ENCODE measurements at regions not wholly inside any gene's neighbourhood (a gene's known extent, or its start where the extent isn't known, plus 50 kb on each side); places are given as distances from the start of the nearest gene placed in this dataset.

DNA sequence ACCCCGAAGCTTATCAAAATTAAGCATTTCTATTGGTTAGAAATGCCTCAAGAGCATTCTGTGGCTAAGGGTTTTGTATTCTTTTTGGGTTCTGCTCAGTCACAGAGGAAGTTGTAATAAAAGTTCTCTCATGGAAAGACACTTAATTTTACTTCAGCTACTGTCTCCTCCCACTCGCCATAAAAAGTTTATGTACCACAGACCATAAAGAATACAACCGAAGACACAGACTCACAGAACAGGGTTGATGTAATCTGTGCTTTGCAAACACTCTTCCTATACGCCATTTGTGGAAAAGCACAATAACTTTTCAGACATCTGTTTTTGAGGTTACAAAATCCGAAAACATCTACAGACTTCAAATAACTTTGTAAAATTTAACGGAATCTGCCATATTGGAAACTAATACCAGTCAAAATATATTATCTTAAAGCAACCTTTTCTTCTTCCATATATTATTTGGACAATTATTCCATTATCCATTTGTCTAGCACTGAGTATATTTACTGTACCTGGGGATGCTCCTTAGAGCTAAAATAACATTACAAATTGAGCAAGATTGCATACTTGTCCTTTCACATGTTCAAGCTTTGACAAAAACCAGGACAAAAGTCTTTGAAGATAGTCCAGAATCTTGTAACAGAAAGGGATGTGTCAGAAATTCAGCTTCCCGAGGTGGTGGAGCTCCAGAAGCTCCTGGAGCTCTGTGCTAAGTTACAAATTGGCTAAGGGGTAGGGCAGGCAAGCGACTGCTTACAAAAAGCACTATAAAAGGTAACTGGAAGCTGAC lies 219.0 kb upstream of the MEOX2 start:
- DNase-seq = no peak

DNA sequence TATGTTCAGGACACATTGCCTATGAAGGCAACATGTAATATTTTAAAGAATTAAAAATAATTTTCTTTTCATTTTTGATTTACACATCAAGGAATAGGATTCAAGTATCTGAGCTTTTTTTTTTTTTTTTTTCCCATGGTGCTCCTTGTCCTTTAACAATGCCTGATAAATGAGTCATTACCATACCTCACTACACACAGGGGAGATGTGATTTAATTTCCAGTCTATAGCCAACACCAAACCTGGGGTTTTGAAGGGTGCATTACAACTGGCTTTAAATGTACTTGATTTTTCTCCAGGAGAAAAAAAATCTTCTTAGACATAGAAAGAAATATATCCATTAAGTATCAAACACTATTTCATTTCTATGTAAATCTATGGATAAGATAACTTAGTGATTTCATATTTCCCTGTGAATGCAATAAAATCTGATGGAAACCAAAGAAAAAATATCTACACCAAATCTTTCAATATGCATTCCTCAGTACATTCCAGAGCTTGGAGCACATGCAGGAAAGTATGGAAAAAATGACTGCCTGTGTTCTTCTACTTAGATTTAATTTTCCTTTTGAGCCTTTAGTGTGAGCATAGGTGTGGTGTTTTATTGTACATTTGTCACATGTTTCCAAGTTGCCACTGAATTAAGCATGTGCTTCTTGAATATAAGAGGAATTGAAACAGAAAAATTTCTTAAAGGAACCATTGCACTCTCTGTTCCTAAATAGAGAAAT lies 204.8 kb upstream of the MEOX2 start:
- DNase-seq = peak in 1 of 2 donors; percentile 7

DNA sequence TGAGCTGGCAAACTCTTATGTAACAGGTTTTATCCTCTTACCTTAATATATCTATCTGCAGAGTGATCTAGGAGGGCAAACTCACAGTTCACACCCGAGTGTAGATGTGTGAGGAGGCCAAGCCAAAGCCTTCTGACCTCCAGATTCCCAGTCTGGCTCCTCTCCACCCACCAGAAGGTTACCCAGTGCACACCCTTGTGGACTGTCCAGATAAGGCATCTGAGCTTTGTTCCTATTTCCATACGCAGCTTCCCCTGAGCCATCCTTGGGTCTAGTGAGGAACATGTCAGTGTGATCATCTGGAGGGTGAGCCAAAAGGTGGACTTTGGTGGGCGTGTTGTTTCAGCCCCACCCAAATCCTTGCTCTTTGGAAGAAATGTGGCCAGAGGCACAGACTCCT lies 203.0 kb upstream of the MEOX2 start:
- DNase-seq = peak; percentile 15 to 46

DNA sequence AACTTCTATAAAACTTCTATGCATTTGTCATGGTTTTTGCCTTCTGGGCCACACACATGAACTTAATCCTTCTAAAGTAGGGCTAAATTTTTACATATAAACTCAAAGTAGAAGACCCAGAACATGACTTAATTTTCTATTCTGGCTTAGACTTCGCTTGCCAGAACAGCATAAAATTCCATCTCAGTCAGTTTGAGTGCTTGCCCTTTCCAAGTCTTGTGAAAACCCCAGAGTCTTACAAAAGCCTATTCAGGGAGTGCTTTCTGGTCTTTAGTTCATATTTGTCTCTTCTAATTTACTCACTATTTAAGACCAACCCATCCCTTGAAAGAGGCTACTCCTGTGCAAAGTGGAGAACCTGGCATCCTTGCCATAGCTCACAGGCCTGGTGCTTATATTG lies 201.6 kb upstream of the MEOX2 start:
- DNase-seq = no peak

DNA sequence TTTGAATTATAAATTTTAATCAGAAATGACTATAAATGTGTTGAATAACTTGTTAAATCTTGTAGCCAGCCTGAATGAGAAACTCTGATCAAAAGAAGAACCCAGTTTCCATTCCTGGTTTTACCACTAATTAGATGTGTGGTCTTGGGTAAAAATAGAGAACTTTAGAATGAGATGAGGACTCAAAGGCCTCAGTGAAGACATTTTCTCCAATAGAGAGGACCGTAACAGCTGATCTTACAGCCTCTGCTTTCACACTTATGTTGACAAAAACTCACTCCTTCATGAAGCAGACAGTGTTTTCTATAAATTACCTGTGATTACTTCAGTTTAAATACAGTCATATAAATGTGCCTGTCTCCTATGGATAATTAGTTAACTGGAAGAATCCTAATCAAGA lies 200.1 kb upstream of the MEOX2 start:
- no peak for DNase-seq

DNA sequence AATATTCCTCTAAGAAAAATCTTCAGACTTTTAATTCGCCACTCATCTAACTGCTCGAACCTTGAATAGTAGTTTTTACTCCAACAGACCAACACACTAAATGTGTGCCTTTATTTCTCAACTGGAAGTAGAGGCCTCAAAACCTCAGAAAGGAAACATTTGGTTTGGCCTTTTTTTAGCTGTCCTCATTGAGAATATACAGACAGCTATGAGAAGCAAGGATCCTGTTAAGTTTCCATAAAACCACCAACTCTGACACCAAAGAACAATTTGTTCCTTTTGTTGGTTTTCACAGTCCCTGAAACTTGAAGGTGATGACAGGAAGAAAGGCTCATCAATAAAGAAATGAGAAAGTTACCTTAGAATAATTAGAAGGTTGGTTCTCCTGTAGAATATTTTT lies 199.2 kb upstream of the MEOX2 start:
- DNase-seq = no peak

DNA sequence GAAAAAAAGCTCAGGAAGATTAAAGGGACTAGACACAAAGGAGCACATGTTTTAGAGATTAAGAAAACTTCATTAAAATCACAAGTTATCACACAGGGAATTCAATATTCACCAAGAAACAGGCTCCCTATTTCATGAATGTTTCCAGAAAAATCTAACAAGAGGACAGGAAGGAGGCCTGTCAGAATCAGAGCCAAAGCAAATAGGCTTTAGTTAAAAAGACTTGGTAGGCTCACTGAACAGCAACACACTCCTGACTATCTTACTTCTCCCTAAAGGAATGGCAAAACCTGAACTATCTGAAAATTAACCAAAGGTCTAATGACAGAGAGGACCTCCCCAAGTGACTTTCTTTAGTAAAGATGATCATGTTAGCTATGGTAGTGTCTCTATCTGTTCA lies 188.3 kb upstream of the MEOX2 start:
- no peak for DNase-seq

DNA sequence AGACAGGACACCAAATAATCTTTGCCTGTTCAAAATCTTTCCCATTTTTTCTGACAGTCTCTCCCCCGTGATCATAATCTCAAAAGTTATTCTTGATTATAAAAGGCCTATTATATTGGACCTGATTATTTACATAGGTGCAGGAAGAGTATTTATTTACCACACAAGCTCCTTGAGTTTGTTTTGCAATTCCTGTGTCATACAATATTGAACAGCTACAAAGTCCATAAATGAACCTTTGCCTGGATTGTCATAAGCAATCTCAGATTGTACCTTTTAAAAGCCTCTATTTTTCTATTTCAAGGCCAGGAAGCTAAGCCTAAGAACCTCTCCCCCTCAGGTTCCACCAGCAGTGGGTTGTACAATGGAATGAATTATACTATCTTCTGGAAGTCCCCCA lies 183.9 kb upstream of the MEOX2 start:
- DNase-seq = no peak

DNA sequence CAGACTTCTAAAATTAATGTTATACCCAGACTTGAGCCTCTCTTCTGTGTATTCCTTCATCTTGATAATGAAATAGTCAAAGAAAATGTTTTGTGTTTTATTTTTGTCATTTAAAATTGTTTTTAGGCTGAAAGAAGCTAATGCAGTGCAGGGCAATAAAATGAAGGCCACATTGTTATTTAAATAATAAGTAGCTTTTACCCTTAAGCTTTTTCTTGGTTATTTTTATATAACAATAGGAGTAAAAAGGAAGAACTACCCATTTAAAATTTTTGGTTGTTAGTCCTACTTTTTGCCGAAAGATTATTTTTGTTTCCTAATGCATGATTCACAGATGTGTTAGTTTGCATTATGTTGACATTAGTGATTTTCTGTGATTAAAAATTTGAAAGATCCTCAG lies 181.0 kb upstream of the MEOX2 start:
- DNase-seq = no peak

DNA sequence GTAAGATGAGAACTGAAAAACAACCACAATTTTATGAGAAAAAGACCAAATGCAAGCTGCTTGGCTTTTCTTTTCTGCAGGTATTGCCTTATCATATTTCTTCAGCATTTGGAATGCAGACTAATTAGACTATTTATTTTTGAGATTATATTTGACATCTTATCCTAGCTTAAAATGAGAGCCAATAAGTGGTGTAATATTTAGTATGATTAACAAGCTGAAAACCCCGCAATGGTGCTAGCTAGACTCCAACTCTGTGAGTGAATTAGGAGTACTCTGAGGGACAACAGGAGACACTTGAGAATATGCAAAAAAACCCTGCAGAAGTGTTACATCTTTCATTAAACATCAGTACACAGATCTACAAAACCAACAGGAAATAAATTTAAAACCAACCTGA lies 180.3 kb upstream of the MEOX2 start:
- no peak for DNase-seq

DNA sequence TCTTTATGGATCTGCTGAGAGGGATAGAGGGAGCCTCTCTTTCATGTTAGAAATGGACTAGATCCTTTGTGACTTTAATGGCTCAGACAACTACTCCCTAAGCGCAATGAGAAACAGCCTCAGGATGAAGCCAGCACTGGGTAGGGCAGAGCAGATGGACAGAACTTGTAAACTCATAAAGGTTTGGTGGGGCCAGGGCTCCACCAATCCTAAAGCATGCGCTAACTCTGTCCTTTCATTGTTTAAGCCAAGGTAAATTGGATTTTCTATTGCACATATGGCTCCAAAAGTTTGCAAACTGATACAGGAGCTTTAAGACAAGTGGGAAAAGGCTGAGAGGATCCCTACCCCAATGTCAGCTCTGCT lies 178.1 kb upstream of the MEOX2 start:
- DNase-seq = no peak

DNA sequence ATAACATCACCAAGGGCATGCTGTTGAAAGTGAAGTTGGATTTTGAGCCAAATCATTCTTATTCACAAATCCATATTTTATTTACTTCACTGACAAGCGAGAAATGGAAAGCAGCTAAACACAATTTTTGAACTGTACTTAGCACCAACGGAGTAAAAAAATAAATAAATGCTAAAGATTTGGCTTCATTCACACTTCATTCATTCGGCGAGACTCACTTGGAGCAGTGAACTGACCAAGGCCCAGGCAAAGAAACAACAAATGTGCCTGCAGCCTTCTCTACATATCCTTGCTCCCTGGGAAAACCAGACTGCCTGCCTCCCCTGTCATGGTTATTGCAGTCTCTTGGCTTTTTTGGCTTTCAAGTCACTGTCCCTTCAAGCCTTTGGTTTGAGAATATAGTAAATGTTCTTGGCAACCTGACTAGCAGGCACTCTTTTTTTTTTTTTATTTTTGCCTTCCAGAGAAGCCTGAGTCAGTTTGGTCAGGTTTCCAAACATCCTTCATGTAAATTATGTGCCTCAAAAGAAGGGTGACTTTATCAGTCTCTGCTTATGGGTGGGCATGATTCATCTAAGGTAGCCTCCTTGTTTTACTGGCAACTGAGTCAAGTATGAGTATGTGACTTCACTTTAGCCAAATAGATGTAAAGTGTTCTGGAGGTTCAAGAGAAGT lies 177.6 kb upstream of the MEOX2 start:
- no peak for DNase-seq

DNA sequence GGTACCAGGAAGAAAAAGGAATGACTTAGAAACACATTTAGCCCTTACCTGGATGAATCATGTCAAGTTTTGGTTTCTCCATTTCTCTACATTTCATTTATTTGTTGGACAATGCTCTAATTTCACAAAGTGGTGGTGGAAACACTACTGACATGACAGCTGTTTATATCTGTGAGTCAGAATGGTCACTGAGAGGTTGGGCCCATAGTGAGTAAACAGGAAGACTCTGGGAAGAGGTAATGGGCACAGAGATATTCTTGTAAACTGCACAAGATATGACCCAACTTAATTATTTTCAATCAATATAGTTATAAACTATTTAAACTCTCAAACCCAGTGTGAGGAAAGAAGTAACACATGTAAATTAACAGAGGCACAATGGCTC lies 176.3 kb upstream of the MEOX2 start:
- no peak for DNase-seq

DNA sequence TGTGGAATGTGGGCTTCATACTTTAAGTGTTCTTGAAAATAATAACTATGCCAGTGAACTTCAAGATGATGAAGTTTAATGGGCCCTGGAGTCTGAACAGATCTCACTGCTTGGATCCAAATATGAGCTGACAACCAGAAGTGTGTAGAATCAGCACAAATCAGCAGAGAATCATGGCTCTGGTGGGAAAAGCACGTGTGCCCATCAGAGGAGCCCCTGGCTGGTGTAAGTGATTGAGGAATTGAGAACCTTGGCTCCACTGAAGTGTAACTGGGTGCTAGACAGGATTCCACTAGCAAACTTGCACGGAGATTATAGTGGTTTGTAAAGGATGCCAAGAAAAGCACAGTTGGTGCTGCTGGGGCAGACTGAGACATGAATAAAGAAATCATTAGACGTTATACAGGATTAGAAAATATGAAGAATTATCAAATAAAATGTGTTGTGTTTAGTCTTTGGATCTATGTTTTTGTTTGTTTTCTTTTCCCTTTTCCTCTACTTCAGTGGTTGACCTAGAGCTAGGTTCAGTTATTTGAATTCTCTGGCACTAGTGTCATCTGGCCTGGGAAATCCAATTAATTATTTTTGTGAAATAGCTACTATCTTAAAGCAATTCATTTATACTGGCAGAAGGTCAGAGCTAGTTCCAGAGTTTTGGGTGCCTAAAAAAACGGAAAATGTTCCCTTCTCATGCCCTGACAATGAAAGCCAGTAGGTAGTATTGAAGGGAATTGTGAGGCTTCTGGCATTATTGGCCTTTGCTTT lies 175.7 kb upstream of the MEOX2 start:
- DNase-seq = no peak

DNA sequence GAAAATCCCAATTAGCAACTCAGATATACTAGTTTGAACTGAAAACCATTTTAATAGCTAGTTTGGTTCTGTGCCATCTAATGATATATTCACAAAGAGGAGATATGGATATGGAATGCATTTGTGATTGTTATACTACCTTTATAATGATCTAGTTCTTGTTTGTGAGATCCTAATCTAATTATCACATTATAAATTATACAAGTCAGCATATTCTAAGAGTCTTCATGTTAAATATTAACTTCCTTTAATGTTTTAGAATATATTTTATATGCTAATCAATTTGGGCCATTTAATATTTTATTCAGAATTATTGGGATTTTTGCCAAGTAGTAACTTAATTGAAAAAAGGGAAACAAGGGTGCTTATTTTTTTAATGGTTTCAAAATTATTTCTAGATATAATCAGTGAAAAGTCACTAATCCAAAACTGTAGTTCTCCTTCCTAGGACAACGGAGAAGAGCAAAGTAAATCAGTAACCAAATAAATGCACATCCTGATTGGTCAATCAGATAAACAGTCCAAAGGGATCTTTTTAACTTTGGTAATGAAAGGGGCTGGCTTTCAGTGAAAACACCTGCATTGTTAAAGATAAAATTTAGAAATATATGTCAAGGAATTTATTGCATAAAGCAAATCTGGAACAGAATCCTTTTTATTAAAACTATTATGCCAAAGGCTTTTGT lies 173.9 kb upstream of the MEOX2 start:
- DNase-seq = no peak

DNA sequence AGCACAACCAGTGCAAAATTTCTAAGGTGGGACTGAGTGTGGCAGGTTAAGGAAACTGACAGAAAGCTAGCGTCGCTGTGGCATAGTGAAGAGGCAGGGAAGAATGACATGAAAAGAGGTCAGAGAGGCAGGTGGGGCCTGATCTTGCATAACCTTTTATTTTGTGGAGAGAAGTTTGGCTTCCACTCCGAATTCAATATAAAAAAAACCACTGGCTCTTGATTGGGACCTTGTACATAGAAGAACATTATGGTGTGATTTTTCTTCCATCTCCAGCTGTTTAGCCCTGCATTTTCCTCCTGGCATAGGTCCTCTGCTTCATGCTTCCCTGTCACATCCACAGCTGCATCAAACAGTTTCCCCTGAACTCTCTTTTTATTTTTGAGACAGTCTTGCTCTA lies 170.5 kb upstream of the MEOX2 start:
- no peak for DNase-seq

DNA sequence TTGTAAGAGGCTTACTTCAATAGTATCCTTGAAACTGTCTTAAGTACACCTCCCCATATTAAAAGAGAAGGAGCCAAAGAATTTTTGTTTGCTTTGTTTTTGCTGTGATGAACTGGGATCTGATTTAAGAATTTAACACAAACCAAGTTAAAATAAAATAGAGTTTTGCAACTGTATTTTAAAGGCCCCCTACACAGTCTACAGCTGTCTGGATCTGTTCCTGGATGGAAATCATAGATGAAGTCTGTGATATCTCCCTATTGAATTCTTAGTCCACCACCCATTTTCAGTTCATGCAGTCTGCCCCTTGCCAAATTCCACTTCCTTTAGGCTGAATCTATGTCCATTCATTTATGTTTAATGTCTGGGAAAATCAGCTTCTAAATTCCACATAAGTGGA lies 169.8 kb upstream of the MEOX2 start:
- DNase-seq = no peak

DNA sequence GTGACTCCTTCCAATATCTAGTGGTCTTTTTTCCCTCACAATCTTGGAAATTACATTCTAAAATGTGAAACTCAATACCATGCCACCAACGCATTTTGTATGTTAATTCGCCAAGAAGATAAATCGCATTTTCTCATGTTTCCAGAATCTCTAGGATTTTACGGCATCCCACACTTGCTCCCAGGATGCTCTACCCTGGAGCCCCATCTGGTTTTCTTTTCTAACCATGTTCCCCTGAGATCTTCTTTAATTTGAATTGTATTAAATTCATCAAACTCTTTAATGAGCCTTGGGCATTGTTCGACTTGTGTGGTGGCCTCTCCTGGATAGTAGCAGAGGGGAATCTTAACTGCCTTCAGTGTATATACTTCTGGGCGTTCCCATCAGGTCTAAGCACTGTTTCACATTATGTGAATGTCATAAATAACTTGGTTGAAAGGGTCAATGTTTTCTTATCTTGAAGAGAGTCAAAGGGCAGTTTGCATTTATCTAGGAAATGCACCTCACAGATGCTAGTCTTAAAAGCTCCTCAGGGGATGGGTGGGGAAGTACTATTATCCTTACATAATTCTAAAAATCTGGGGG lies 169.1 kb upstream of the MEOX2 start:
- DNase-seq = no peak

DNA sequence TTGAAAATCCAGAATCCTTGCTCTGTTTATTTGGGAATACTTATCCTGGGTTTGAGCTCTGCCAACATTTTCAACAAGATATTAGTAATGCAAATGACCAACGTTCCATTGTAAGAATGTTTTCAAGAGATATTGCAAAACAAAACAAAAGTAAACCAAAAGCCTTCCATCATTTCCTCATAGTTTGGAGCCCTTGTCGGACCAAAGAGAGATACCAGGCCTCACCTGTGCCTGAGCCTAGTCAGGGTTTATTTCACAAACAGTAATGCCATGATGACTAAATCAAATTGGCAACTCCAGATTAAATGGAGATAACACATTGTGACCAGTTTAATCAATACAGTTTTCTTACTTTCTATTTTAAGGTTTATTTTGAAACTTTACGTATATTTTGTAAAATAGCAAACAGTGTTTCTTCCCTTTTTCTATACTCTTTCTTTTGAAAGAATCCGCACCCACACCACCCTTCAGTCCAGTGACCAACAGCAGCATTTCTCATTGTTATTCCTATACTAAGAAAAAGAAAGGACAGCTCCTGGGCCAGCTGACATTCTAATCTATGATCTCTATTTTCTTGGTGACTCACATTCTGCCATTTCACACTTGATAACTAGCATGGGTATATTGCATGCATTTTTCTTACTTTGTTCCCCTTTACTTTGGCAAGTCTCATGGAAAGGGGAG lies 168.5 kb upstream of the MEOX2 start:
- no peak for DNase-seq

DNA sequence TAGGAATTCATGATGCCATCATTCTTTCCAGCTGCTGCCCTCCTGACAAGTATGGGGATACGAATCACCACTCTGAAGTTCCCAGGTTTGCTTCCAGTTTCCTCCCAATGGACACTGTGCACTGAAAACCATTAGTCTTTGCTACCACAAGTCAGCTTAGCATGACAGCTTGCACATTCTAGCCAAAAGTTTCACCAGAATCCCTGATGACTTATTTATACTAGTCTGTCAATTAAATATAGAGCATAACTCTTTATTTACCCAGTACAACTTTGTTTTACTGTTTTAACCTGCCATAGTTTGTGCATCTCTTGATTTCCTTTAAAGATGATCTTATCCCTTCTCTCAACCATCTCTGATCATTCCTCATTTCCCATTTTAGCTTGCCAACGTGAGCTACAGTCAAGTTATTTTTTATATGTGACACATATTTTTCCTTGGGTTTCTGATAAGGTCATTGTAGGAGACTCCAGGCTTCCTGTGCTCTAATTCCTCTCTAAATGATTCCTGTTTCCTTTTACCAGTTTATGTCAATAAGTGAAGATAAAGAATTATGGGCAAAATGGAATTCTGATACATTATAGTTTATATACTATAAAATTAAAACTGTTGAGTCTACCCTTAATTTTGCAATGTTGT lies 167.5 kb upstream of the MEOX2 start:
- DNase-seq = no peak

DNA sequence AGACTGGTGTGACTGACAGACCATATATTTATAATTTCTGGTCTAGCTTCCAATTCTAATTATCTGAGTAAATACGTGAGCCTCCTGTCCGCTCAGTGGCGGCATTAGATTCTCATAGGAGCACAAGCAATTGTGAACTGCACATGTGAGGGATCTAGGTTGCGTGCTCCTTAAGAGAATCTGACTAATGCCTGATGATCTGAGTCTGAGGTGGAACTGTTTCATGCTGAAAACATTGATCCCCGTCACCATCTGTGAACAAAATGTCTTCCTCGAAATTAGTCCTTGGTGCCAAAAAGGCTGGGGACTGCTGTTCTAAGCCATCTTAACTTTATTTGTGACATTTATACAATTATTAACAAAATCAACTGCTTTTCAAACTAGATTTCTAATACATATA lies 164.7 kb upstream of the MEOX2 start:
- no peak for DNase-seq
